GM06990 (cell line): ENCODE measurements at regions not wholly inside any gene's neighbourhood (a gene's known extent, or its start where the extent isn't known, plus 50 kb on each side); places are given as distances from the start of the nearest gene placed in this dataset.

Experiments used
- DNase-seq: peaks from one replicate; pipeline ENCODE4 v3.0.0-alpha.2; 2011; ENCODE audit not compliant: insufficient read length; ENCODE audit errors: extremely low read depth
- H3K27me3 ChIP-seq: replicated peaks from 2 replicates; pipeline ENCODE4 v1.6.0; 2011; ENCODE audit warnings: low read length; ENCODE audit not compliant: control insufficient read depth, insufficient read depth
- H3K36me3 ChIP-seq: 2 replicates; pipeline ENCODE4 v1.5.1; 2011; ENCODE audit warnings: low read length; ENCODE audit not compliant: control insufficient read depth, insufficient read depth
- H3K4me3 ChIP-seq: replicated peaks from 2 replicates; pipeline ENCODE4 v1.5.1; 2011; ENCODE audit warnings: low read depth, mild to moderate bottlenecking, control low read depth, low read length
- TF ChIP-seq, protein P1 (sequence below): IDR thresholded peaks from 2 replicates; pipeline ENCODE4 v1.5.1; 2011; ENCODE audit warnings: low read length, control low read depth, mild to moderate bottlenecking, inconsistent platforms; ENCODE audit not compliant: insufficient read depth, poor library complexity, severe bottlenecking

DNA sequence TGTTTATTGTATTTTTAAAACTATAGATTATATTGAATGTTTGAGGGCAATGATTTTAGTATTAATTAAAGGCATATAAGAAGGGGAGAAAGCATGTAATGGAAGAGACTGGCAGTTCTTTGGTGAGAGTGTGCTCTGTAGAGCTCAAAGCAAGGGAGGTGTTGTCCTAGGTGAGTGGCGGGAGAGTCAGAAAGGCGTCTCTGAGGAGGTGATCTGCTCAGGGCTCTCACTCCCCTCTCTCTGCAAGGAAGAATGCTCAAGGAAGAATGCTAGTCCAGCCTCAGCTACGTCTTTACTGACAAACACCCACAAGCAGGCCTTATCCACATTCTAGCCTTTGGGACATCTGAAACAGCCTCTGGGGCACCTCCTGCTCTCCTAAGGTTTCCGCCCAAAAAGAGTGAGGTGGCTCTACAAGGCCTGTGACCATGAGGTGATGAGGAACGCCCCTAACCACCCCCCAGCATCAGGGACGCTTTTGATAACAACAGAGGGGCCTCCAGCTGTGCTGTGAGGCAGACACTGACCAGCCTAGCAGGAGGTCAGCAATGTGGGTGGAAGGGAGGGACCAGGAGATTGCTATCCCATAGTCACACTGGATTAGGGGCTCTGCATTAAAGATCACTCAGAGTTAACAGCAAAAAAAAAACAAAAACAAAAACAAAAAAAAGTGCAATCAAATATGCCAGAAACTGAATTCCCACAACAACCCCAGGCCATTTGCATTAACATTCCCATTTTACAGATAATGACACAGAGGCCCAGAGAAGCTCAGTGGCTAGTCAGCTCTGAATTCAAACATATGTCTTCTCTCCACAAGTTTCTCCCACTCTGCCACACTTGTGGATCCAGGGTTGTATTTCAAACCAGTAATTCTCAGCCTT is 202.2 kb upstream of the CTNNB1 start:
- no peaks in the 10 kb centered on the region for H3K27me3 ChIP-seq
- H3K4me3 ChIP-seq, result no peak overlapping the region
- TF ChIP-seq, protein P1, sequence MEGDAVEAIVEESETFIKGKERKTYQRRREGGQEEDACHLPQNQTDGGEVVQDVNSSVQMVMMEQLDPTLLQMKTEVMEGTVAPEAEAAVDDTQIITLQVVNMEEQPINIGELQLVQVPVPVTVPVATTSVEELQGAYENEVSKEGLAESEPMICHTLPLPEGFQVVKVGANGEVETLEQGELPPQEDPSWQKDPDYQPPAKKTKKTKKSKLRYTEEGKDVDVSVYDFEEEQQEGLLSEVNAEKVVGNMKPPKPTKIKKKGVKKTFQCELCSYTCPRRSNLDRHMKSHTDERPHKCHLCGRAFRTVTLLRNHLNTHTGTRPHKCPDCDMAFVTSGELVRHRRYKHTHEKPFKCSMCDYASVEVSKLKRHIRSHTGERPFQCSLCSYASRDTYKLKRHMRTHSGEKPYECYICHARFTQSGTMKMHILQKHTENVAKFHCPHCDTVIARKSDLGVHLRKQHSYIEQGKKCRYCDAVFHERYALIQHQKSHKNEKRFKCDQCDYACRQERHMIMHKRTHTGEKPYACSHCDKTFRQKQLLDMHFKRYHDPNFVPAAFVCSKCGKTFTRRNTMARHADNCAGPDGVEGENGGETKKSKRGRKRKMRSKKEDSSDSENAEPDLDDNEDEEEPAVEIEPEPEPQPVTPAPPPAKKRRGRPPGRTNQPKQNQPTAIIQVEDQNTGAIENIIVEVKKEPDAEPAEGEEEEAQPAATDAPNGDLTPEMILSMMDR, result no peak
- no peaks in the 10 kb centered on the region for H3K36me3 ChIP-seq
- no peak for DNase-seq

DNA sequence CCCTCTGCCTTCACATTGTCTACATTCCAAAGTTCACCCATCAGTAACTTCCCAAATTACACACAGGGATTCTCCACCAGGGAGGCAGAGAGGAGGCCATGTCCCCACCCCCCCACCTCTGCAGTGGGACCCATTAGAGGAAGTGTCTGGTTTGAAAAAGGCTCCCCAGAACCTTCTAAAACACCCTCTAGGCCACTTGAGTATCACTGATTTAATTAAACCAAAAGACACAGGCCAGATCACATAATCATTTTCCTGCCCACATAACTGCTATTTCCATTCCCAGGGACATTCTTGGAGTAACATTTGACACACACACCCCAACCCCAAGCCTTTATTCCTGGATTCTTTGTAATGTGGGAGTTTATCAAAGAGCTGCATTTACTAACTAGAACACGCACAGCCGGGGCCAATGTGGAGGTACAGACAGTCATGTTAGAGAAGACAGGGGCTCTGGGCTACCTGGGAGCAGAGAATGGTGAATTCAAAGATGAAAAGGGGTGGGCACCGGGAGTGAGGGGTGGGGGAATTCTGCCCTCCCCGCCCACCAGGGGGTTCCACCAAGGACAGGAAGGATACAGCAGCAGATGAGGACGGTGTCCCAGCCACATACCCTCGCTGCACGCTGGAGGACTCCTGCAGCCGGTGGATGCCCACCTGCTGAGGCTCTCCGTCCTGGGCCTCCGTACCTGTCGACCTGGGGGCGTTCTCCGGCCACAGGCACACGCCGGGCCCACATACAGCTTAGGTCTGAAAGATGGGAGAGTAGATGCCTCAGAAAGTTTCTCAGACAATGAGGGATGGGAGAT is 201.4 kb upstream of the CTNNB1 start:
- no peak overlapping the region for H3K4me3 ChIP-seq
- no peaks in the 10 kb centered on the region for H3K36me3 ChIP-seq
- TF ChIP-seq, protein P1, result no peak
- no peaks in the 10 kb centered on the region; the same call in 1 of the 2 replicates for H3K27me3 ChIP-seq
- DNase-seq, result no peak

DNA sequence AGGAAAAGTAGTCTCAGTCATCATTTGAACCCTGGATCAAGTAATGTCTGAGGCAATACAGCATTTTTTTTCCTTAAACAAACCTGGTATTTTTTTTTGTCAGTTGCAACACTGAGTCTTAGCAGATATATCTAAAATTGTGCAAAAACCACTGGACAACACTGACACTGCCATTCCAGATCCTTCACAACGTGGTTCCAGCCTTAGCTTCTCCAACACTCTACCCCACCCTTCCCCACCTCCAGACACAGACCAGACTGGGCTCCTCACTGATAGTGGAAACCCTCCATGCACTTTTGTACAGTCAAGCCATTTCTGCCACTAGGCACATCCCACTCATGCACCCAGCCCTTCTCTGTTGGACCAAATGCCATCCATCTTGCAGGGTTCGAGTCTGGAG is 199.6 kb upstream of the CTNNB1 start:
- no peaks in the 10 kb centered on the region; the same call in 1 of the 2 replicates for H3K27me3 ChIP-seq
- H3K36me3 ChIP-seq, result no peaks in the 10 kb centered on the region
- TF ChIP-seq, protein P1, result no peak
- DNase-seq, result no peak
- no peak overlapping the region for H3K4me3 ChIP-seq

DNA sequence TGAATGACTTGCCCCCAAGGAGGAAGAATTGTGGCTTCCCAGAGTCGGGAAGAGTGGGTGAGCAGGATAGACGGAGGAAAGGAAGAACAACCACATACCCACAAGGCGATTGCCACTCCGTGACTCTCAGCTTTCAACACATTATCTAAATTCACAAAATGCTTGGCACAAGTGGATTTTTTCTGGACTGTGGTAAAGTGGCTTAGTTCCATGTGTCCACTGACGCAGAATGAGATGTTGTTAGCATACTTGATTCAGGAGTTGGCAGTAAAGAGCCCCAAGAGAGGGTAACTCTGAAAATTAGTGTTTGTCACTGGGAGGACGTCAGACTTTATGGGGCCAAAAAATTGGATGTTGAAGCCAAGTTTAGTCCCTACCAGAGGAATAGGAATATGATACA is 198.8 kb upstream of the CTNNB1 start:
- H3K4me3 ChIP-seq, result no peak overlapping the region
- DNase-seq, result no peak
- no peaks in the 10 kb centered on the region for H3K36me3 ChIP-seq
- TF ChIP-seq, protein P1, result no peak
- no peaks in the 10 kb centered on the region; the same call in 1 of the 2 replicates for H3K27me3 ChIP-seq

DNA sequence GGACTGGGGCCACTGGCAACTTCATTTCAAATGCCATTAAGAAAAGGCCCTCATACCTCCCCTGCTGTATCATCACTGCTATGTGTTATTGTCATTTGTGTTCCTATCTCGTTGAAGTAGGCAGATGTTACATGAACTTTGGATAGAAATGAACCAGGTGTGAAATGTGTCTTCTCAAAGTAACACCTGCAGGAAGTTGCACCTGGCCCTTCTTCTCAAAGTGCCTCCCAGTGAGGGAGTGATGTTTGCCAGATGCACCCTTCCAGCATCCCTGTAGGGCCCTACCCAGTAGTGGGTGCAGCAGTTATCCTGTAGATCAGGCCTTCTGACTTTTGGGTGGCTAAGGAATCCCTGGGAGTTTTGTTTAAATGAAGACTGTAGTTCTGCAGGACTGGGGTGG is 197.7 kb upstream of the CTNNB1 start:
- no peaks in the 10 kb centered on the region; the same call in 1 of the 2 replicates for H3K27me3 ChIP-seq
- no peak overlapping the region for H3K4me3 ChIP-seq
- DNase-seq, result no peak
- TF ChIP-seq, protein P1, result no peak
- no peaks in the 10 kb centered on the region for H3K36me3 ChIP-seq
